Peyer's patch (tissue), 4 donors: ENCODE measurements at regions not wholly inside any gene's neighbourhood (a gene's known extent, or its start where the extent isn't known, plus 50 kb on each side); places are given as distances from the start of the nearest gene placed in this dataset.

Source experiments
- POLR2A ChIP-seq, 2 donors: fragments of 450-650 bp; IDR thresholded peaks; one replicate each; pipeline ENCODE4 v1.5.1; 2017; ENCODE audit warnings: antibody characterized with exemption in 2 of 2, mild to moderate bottlenecking in 2 of 2, moderate library complexity in 2 of 2
- TF ChIP-seq, protein P1 (sequence below), 6 experiments: fragments of 450-650 bp in 4 of 6; fragments of 200-600 bp in 2 of 6; sonication (generic) in 1 of 6; IDR thresholded peaks; one replicate each; pipeline ENCODE4 v1.5.1; 2017 to 2019; ENCODE audit warnings: antibody characterized with exemption in 6 of 6, mild to moderate bottlenecking in 3 of 6, moderate library complexity in 1 of 6

DNA sequence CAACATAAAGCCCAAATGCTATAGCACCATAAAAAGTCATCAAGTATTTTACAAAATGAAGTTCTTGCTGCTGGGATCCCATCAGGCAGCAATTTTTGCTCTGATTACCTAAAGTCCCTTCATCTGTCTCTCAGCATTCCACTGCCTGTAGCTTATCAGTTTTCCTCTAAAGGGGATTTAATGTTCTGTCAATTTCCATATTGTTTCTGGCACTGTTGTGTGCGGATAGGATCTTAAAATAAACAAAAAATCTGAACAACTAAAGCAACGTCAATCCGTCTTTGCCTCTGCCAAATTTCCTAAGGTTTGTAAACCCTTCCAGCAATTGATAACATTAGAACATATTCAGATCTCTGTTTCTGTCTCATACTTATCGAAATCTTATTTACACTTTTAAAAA, 1126.3 kb upstream of the RAG2 start:
- TF ChIP-seq, protein P1, sequence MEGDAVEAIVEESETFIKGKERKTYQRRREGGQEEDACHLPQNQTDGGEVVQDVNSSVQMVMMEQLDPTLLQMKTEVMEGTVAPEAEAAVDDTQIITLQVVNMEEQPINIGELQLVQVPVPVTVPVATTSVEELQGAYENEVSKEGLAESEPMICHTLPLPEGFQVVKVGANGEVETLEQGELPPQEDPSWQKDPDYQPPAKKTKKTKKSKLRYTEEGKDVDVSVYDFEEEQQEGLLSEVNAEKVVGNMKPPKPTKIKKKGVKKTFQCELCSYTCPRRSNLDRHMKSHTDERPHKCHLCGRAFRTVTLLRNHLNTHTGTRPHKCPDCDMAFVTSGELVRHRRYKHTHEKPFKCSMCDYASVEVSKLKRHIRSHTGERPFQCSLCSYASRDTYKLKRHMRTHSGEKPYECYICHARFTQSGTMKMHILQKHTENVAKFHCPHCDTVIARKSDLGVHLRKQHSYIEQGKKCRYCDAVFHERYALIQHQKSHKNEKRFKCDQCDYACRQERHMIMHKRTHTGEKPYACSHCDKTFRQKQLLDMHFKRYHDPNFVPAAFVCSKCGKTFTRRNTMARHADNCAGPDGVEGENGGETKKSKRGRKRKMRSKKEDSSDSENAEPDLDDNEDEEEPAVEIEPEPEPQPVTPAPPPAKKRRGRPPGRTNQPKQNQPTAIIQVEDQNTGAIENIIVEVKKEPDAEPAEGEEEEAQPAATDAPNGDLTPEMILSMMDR (IDR thresholded peaks at IDR 0.05) = no peak
- TF ChIP-seq POLR2A (IDR thresholded peaks at IDR 0.05) = no peak
